ENCODE measurements at regions not wholly inside any gene's neighbourhood (a gene's known extent, or its start where the extent isn't known, plus 50 kb on each side); places are given as distances from the start of the nearest gene placed in this dataset.

GRCh38 chr11:23124996-23125395 is 264.7 kb upstream of the CCDC179 start:
- Histone ChIP-seq H3K27ac (ENCODE audit: low read length) (no peak overlapping the region), H3K9ac (ENCODE audit: low read length) (no peak overlapping the region), H4K20me1 (ENCODE audit: insufficient read depth, low read length) (no peaks in the 10 kb centered on the region), H3K36me3 (replicated peaks; ENCODE audit: low read depth, low read length) (no peaks in the 10 kb centered on the region), H3K27me3 (ENCODE audit: low read depth, low read length) (no peaks in the 10 kb centered on the region), H3K9me3 (ENCODE audit: insufficient read depth, low read length) (no peaks in the 10 kb centered on the region), H3K4me1 (ENCODE audit: low read length) (no peaks in the 10 kb centered on the region), H2AFZ (ENCODE audit: low read depth, low read length) (no peak overlapping the region), H3K4me3 (ENCODE audit: low read length) (no peak overlapping the region), H3K79me2 (ENCODE audit: low read length) (no peaks in the 10 kb centered on the region), H3K4me2 (ENCODE audit: low read length) (no peak overlapping the region)
- no peak for TF ChIP-seq EZH2phosphoT487 (IDR thresholded peaks at IDR 0.05; ENCODE audit: low read depth)
- TF ChIP-seq CTCF (IDR thresholded peaks at IDR 0.05; ENCODE audit: low read depth, low read length): no peak

- Histone ChIP-seq H3K27me3 (ENCODE audit: low read depth, low read length) (no peaks in the 10 kb centered on the region), H3K27ac (ENCODE audit: low read length) (no peak overlapping the region), H3K79me2 (ENCODE audit: low read length) (no peaks in the 10 kb centered on the region), H3K9me3 (ENCODE audit: insufficient read depth, low read length) (no peaks in the 10 kb centered on the region), H3K36me3 (replicated peaks; ENCODE audit: low read depth, low read length) (no peaks in the 10 kb centered on the region), H3K9ac (ENCODE audit: low read length) (no peak overlapping the region), H2AFZ (ENCODE audit: low read depth, low read length) (no peak overlapping the region), H3K4me1 (ENCODE audit: low read length) (no peaks in the 10 kb centered on the region), H3K4me2 (ENCODE audit: low read length) (no peak overlapping the region), H3K4me3 (ENCODE audit: low read length) (no peak overlapping the region), H4K20me1 (ENCODE audit: insufficient read depth, low read length) (no peaks in the 10 kb centered on the region)
- TF ChIP-seq CTCF (IDR thresholded peaks at IDR 0.05; ENCODE audit: low read depth, low read length) (no peak), EZH2phosphoT487 (IDR thresholded peaks at IDR 0.05; ENCODE audit: low read depth) (no peak)
These were observed 267.4 kb upstream of the CCDC179 start for GRCh38 chr11:23127706-23128105.

GRCh38 chr11:23134627-23135026 is 274.4 kb upstream of the CCDC179 start:
- Histone ChIP-seq H3K4me1 (ENCODE audit: low read length) (no peaks in the 10 kb centered on the region), H3K27ac (ENCODE audit: low read length) (no peak overlapping the region), H3K4me3 (ENCODE audit: low read length) (no peak overlapping the region), H2AFZ (ENCODE audit: low read depth, low read length) (no peak overlapping the region), H3K79me2 (ENCODE audit: low read length) (no peaks in the 10 kb centered on the region), H4K20me1 (ENCODE audit: insufficient read depth, low read length) (no peaks in the 10 kb centered on the region), H3K9me3 (ENCODE audit: insufficient read depth, low read length) (no peaks in the 10 kb centered on the region), H3K27me3 (ENCODE audit: low read depth, low read length) (no peaks in the 10 kb centered on the region), H3K36me3 (replicated peaks; ENCODE audit: low read depth, low read length) (no peaks in the 10 kb centered on the region), H3K4me2 (ENCODE audit: low read length) (no peak overlapping the region), H3K9ac (ENCODE audit: low read length) (no peak overlapping the region)
- TF ChIP-seq CTCF (IDR thresholded peaks at IDR 0.05; ENCODE audit: low read depth, low read length) (no peak), EZH2phosphoT487 (IDR thresholded peaks at IDR 0.05; ENCODE audit: low read depth) (no peak)

GRCh38 chr11:23138761-23139160 is 278.5 kb upstream of the CCDC179 start:
- H3K27me3 ChIP-seq (ENCODE audit: low read depth, low read length): no peaks in the 10 kb centered on the region

More at GRCh38 chr11:23138761-23139160, 278.5 kb upstream of the CCDC179 start:
- Histone ChIP-seq H3K4me1 (ENCODE audit: low read length) (no peaks in the 10 kb centered on the region), H3K36me3 (replicated peaks; ENCODE audit: low read depth, low read length) (no peaks in the 10 kb centered on the region), H3K27ac (ENCODE audit: low read length) (no peak overlapping the region), H3K79me2 (ENCODE audit: low read length) (no peaks in the 10 kb centered on the region), H3K9ac (ENCODE audit: low read length) (no peak overlapping the region), H4K20me1 (ENCODE audit: insufficient read depth, low read length) (no peaks in the 10 kb centered on the region), H3K9me3 (ENCODE audit: insufficient read depth, low read length) (no peaks in the 10 kb centered on the region), H3K4me2 (ENCODE audit: low read length) (no peak overlapping the region), H3K4me3 (ENCODE audit: low read length) (no peak overlapping the region), H2AFZ (ENCODE audit: low read depth, low read length) (no peak overlapping the region)
- TF ChIP-seq EZH2phosphoT487 (IDR thresholded peaks at IDR 0.05; ENCODE audit: low read depth): no peak
- TF ChIP-seq CTCF (IDR thresholded peaks at IDR 0.05; ENCODE audit: low read depth, low read length): no peak
